NCI-H2196 treated with DMSO at 0.1 percent for 48 hours (cell line): ENCODE measurements at regions not wholly inside any gene's neighbourhood (a gene's known extent, or its start where the extent isn't known, plus 50 kb on each side); places are given as distances from the start of the nearest gene placed in this dataset.
"Not testable (repeated sequence)": the region's sequence is repeated elsewhere in the genome, so short reads cannot be mapped to it uniquely, and the experiment has no call there.

ENCODE experiments used
- DNase-seq: peaks from one replicate; lab custom pipeline; 2025; ENCODE audit not compliant: unreplicated experiment; lab: John Stamatoyannopoulos, UW

DNA sequence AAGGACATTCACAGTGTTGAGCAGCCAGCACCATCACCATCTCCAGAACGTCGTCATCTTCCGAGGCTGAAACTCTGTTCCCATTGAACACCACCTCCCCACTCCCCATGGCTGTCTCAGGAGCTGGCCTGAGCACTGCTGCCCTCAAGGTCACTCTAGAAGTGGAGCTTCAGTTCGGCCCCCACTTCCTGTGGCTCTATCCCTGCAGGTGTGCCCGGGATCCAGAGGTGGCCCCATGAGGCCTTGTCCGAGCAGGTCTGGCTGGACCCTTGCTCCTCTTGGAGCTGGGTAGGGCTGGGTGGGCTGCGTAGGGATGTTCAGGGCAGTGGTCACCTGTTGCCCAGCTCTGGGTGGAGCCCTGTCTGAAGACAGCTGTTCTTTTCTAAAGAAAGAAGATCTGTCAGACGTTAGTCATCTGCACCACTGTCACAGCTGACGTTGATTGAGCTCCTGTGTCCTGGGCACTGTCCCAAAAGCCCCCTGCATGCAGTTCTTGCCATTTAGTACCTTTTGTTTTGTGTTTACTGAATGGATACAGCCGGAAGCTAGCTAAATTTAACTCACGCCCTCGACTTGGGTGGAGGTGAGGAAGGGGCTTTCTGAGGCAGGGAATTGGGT is 75.5 kb upstream of the CLDN5 start:
- DNase-seq: no peak

DNA sequence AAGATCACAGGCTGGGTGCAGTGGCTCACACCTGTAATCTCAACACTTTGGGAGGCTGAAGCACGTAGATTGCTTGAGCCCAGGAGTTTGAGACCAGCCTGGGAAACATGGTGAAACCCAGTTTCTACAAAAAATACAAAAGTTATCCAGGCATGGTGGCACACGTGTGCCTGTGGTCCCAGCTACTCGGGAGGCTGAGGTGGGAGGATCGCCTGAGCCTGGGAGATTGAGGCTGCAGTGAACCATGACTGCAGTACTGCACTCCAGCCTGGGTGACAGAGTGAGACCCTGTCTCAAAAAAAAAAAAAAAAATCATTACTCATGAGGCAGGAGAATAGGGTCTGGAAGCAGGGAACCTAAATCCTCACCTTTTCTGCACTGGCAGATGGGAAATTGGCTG is 79.1 kb upstream of the CLDN5 start:
- not testable (repeated sequence) for DNase-seq

DNA sequence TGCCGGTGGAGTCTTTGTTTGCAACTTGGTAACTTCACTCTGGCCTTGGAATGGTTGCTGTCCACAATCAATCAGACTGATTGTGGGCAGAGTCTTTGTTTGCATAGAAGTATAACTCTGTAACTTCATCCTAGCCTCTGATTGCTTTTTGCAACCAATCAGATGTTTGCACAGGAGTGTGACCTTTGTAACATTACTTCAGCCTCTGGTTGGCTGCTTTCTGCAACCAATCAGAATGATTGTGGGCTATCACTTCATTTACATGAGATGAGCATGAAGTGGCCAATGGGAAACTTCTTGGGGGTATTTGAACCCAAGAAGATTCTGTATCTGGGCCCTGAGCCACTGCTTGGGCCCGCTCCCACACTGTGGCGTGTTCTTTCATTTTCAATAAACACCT is 79.6 kb upstream of the CLDN5 start:
- no peak for DNase-seq

DNA sequence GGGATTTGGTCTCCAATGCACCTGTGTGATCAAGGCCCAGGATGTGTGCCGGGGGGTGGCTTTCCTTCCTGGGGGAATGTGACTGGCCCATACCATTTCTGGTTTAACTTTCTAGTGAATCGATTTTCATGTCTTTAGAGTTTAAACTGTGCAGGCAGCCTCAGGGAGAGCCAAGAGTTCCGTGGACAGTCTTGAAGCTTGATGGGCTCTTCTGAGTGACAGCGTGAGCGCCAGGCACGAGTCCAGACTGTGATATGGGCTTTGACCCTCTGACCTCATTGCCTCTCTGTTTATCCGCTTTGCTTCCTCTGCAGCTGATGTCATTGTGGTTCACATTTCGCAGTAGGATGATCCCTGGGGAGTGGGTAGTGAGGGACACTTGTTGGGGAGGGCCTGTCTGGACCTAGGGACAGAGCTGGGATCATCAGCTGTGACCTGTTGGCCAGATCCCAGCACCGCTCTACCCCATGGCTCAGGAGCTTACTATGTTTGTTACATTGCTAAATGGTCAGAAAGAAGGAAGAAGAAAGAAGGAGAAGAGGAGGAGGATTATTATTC is 80.6 kb upstream of the CLDN5 start:
- no peak for DNase-seq

DNA sequence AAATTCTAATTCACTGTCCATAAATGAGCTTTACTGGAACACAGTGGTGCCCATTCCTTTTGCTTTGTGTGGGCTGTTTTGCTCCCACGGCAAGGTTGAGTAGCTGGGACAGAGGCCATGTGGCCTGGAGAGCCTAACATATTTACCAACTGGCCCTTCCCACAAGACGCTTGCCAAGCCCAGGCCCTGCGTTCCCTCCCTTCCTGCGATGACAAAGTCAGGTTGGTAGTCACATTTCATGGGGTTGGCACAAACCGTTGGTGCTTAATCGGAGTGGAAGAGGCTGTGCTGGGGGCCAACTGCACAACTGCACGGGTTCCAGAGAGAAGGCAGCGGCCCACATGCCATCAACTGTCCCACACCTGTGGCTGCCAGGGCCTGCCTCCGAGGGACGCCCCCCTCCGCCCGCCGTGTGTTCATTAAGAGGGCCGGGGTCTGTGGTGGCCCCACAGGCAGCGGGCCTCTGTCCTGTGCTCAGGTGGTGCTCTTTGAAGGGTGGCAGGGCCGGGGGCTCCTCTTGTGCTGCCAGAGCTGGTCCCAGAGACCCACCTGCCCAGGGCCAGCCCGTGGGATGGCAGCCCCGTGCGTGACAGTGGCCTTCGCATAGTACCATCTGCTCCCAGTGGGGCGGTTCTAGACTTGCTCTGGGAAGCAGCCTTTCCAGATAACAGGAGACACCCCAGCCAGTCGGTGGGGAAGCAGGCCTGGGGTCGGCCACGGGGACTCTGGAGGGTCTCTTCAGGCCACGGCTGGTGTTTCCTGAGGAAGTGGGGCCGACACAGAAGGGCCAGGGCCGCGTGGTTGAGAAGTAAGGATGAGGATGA is 81.5 kb upstream of the CLDN5 start:
- no peak for DNase-seq

DNA sequence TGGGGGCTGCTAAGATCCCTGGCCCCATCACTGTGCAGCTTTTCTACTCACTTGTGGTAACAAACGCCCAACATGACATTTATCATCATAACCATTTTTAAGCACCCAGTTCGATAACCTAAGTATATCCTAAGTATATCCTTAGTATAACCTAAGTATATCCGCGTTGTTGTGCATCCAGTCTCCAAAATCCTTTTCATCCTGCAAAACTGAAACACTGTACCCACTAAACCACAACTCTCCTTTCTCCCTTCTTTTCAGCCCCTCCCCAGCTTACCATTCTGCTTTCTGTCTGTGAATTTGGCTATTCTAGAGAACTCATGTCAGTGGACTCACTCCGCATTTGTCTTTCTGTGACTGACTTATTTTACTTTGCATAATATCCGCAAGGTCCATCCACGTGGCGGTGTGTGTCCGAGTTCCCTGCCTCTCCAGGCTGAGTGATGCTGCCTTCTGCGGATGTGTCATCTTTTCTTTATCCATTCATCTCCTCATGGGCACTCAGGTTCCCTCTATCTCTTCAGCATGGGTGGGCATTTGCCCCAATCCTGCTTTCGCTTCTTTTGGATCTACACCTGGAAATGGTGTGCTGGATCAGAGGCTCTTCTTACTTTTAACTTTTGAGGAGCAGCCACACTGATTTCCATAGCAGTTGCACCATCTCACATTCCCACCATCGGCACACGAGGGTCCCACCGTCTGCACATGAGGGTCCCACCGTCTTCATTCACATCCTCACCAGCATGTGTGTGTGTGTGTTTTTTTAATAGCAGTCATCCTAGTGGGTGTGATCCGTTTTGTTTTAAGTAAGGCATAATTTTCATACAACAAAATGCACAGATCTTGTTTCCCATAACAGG is 82.4 kb upstream of the CLDN5 start:
- DNase-seq: no peak

DNA sequence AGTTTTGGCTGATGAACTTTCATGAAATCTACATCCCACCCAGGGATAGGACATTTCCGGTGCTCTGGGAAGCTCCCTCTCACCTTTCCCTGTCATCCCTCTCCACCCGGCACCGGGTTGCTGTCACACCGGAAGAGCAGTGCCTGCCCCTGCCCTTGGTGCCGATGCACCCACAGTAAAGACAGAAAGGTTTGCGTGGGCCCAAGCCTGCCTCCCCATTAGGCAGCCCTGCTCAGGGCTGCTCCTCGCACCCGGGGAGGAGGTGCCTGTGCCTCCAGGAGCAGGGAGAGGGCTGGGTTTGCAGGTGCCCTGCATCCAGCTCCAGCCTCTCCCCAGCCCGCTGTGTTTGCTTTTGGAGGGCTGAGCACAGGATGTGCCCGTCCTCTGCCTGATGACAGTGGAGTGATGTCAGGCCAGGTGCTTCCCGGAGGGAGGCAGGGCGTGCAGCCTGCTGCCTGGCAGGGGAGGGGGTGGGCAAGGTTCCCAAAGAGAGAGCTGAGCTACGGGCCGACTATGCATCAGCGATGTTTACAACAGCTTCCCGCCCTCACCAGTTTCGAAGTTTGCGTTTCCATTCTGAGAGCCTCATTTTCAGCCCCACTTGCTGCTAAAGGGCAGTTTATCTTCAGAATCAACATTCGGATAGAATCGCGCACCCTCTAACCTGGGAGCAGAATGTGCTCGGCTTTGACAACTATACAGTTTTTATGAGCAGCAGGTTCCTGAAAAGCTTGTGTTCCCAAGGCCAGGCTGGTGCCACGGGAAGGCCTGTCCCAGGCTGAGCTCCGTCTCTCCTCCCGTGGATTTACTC is 83.2 kb upstream of the CLDN5 start:
- peak; percentile 55 for DNase-seq

DNA sequence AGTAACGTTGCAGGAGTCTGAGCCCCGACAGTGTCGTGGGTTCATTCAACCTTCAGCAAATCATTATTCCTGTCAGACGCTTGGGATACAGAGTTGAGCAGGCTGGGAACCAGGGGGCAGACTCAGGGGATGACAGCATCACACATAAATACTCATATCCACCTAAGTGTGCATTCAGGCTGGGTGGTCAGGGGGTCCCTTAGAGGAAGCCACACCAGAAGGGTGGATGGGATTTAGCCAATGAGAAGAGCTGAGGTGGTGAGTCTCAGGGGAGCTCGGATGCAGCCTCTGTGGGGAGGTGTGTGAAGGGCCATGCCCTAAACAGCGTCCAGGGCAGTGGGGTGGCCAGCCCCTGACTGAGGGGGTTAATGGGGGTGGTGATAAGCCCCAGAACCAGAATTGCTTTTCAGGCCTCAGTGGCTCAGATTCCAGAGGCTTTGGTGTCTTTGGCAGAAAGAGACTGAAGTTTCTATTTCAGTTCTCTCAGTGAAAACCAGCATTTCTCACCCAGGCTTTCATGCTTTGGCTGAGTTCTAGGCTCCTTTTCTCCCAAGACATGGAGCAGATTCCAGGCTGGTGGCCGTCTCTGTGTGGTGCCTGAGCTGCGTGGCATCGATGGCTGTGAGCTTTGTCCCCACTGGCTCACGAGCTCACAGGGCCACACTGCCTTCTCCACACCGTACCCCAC is 83.9 kb upstream of the CLDN5 start:
- DNase-seq: no peak

DNA sequence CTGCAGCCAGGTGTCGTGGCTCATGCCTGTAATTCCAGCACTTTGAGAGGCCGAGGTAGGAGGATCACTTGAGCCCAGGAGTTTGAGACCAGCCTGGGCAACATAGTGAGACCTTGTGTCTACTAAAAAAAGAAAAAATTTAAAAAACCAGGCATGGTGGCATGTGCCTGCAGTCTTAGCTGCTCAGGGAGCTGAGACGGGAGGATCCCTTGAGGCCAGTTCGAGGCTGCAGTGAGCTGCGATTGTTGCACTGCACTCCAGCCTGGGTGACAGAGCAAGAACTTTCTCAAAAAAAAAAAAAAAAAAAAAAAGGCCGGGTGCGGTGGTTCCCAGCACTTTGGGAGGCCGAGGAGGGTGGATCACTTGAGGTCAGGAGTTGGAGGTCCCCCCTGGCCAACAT is 85.5 kb upstream of the CLDN5 start:
- not testable (repeated sequence) for DNase-seq

DNA sequence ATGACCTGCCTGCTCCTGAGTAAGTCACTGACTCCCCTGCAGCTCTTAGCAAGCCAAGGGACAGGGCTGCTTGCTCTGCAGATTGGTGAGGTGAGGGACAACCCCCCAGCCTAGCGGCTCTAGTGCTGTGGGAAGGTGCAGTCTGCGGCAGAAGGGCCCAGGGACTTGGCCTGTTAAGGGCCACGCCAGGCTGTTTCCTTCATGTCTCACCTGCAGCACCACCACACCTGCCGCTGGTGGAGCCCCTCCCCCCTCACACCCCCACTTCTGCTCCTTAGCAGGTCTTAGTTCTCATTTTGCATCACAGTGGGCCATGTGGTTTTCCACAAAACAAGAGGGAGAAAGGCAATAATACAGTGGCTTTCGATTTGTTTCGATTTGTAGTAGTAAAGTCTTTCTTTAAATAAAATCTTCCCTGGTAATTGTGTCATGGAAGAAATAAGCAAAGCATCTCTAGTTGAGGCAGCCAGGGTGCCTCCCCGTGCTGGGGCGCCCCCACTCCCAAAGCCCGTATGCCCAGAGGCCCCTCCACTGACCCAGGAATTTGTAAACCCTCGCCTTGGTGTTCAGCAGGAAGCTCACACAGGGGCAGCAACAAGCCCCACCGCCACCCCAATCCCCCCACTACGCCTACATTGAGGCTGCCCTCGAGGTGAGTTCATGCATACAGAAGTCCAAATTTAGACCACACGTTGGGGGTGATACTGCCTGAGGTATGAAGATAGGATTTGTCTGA is 86.5 kb upstream of the CLDN5 start:
- no peak for DNase-seq

DNA sequence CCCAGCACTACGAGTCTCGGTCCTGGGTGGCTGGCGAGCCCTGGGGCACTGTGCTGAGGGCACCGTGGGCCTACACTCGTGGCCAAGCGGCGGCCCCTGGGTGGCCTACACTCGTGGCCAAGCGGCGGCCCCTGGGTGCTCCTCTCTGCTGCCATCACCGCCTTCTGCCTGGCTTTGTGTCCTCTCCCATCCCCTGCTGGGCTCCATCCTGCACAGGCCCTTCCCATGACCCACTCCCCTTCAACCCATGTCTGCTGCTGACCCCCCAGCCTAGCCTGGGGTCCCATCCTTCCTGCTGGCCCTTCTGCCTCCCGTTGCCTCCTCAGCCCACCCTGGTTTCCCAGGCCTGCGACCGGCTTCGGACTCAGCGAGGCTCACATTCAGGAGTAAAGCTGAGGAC is 87.4 kb upstream of the CLDN5 start:
- DNase-seq: no peak

DNA sequence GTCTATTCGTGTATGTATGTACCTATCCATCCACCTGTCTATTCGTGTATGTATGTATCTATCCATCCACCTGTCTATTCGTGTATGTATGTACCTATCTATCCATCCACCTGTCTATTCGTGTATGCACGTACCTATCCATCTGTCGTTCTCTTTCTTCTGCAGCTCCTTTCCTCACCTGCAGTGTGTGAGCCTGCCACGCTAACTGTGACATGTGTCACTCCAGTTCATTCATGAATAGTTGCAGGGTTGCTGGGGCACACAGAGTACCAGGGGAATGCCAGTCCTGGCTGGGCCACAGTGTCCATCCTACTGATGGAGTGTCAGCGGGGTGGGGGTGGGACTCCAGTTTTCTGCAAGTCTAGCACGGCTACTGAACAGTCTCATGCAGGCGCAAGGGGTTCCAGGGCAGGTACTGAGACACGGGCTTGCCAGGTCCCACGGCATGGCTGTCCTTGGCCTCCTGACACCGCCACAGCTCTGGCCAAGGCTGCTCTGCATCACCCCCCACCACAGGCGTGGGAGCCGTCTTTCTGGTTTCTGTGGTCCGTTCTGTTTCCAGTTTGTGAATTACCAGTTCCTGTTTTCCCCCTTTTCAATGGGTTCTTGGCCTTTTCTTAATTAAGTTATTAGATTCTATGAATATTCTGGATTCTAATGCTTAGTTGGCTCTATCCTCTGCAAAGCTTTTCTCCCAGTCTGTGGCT is 88.8 kb upstream of the CLDN5 start:
- no peak for DNase-seq

DNA sequence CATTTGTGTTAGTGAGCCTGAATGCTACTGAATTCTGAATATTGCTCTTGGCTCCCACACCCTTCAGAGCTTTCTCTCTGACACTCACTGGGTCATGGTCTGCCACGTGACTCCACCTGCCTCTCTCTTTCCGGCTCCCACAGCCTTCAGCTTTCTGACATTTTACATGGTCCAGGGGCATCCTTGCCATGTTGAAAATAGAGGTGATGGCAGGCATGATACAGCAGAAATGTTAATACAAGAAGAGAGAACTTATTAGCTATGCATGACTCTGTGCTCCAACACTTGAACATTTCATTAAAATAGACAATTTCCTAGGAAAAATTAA is 90.3 kb upstream of the CLDN5 start:
- DNase-seq: no peak

DNA sequence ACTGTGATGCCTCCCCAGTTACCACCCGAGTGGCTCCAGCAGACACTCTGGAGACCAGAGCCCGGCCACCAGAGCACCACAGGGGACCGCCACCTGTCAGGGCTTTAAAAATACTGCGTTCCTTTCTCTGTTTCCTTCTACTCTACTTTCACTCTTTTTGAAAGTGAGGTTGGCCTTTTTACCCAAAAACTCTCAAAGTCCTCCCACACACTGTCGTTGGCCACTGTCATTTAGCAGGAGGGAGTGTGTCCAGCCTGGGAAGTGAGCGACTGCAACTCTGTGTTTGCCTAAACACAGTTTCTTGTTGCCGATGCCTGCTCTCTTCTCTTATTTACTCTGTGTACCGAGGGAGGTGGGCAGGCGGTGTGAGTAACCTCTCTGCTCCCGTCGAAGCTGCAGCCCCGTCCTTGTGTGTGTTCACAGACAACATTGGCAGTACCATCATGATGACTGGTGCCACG is 90.8 kb upstream of the CLDN5 start:
- DNase-seq: no peak

DNA sequence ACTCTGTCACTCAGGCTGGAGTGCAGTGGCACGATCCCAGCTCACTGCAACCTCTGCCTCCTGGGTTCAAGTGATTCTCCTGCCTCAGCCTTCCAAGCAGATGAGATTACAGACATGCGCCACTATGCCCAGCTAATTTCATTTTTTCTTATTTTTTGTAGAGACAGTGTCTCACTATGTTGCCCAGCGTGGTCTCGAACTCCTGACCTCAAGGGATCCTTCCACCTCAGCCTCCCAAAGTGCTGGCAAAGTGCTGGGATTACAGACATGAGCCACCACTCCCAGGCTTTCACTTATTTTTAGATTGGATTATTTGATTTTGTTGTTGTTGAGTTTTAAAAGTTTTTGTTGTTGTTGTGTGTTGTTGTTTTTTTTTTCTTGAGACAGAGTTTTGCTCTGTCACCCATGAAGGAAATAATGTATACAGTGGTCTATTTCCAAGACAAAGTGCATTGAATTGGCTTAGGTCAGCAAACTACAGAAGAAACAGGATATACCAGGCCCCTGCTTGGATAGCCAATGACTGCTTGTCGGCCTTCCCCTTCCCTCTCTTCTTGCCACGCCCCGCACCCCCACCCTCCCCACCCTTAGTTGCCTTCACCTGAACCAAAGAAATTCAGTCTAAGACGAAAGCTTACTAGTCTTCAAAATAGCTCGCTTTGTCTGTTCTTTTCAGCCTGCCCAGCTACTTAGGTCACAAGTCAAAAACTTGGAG is 91.8 kb upstream of the CLDN5 start:
- DNase-seq: no peak

DNA sequence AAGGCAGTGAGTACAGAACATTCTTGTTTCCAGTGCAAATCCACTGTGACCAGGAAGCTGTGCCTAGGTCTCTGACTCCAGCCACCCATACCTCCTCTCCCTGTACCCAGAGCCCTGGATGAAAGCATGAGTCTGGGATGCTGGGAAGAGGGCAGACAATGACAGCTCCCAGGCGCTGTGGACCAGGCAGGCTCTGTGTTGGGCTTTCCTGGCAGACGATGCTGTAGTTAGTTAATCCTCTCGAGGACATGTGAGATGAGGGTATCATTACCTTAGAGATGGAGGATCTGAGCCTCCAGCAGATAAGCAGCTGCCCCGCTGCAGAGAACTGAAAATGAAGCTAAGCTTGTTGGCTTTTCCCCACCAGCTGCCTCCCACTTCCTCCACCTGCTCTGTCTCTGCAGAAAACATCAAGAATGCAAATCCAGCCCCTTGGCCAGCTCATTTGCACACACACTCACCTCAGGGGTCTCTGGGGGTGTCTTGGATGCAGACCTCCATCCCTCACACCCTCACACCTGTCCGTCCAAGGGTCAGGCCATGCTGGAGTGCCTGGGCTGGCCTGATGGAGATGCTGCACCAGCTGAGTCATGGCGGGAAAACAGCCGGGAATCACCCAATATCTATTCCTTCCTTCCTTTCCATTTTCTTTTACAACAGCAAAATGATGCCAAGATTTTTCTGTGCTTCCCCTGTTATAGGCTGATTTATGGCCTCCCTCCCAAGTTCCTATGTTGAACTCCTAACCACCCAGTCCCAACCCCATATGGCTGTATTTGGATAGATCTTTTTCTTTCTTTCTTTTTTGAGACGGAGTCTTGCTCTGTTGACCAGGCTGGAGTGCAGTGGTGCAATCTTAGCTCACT is 94.9 kb upstream of the SEPTIN5 start:
- no peak for DNase-seq

DNA sequence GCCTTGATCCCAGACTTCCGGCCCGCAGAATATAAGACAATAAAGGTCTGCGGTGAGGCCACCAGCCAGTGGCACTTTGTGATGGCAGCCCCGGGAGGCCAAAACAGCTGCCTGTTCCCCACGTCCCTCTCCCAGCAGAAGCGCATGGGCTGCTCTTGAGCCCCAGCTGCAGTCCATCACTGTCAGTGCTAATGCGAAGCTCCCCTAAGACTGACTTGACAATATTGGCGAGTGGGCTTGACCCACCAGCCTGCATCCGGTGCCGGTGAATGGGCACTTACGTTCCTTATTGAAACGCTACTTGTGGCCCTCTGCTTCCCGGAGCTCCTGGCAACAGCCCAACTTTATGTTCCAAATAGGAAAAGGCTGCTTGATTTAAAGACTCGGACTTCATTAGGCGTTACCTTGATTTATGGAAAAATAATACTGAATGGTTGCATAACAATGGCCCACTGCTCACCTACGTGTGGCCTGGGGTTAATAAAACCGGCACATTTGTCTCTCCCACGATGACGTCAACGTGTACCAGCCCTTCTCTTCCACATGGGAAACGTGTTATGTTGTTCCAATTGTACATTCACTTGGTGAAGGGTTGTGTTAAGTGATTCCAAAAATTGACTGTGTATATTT is 93.4 kb upstream of the SEPTIN5 start:
- DNase-seq: no peak
